HUES64 (cell line): ENCODE measurements at regions not wholly inside any gene's neighbourhood (a gene's known extent, or its start where the extent isn't known, plus 50 kb on each side); places are given as distances from the start of the nearest gene placed in this dataset.

Experiments used
- H3K27ac ChIP-seq: 2 replicates; pipeline ENCODE4 v1.7.0; 2013; ENCODE audit warnings: low read depth, low read length, inconsistent platforms
- H3K27me3 ChIP-seq: 2 replicates; pipeline ENCODE4 v1.6.1; 2013; ENCODE audit warnings: mild to moderate bottlenecking, low read length; ENCODE audit not compliant: insufficient read depth
- H3K36me3 ChIP-seq: 2 replicates; pipeline ENCODE4 v1.6.1; 2013; ENCODE audit warnings: mild to moderate bottlenecking, low read length; ENCODE audit not compliant: insufficient read depth
- H3K4me1 ChIP-seq: 2 replicates; pipeline ENCODE4 v1.6.1; 2013; ENCODE audit warnings: mild to moderate bottlenecking, low read length, moderate library complexity; ENCODE audit not compliant: insufficient read depth
- H3K4me3 ChIP-seq: 2 replicates; pipeline ENCODE4 v1.5.1; 2013; ENCODE audit warnings: mild to moderate bottlenecking, low read length, moderate library complexity
- H3K9ac ChIP-seq: 2 replicates; pipeline ENCODE4 v1.6.1; 2013; ENCODE audit warnings: mild to moderate bottlenecking, low read depth, low read length
- H3K9me3 ChIP-seq: 2 replicates; pipeline ENCODE4 v1.6.1; 2013; ENCODE audit warnings: low read depth, low read length; ENCODE audit not compliant: insufficient read depth
- WGBS: fragments of 150-250, 120-280 bp; methylation state at CpG from one replicate; pipeline ENCODE4 v1.1.7; 2013; ENCODE audit warnings: missing lambda C conversion rate; 5-methylcytosine and 5-hydroxymethylcytosine counted together

DNA sequence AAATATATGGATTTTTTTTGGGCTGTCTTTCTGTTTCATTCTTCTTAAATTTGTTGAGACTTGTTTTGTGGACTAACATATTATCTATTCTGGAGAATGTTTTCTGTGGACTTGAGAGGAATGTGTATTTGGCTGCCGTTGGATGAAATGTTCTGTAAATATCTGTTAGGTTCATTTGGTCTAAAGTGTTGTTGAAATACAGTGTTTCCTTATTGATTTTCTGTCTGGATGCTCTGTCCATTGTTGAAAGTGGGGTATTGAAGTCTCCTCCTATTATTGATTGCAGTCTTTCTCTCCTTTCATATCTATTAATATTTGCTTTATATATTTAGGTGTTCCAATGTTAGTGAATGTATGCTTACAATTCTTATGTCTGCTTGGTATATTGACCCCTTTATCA, 431.8 kb downstream of the RAPGEF2 start:
- H3K4me1 ChIP-seq: peaks cover 4% of the 10 kb centered on the region
- no peaks in the 10 kb centered on the region for H3K27me3 ChIP-seq
- H3K4me3 ChIP-seq: no peak overlapping the region
- peaks cover 31% of the 10 kb centered on the region for H3K9me3 ChIP-seq
- no peaks in the 10 kb centered on the region for H3K36me3 ChIP-seq
- no peak overlapping the region for H3K9ac ChIP-seq
- WGBS: 100% methylated on average over 1 of the region's 1 CpG
- no peak overlapping the region for H3K27ac ChIP-seq

- 92% methylated on average over 4 of the region's 8 CpGs for WGBS
- peaks cover 31% of the 10 kb centered on the region for H3K9me3 ChIP-seq
- H3K36me3 ChIP-seq: no peaks in the 10 kb centered on the region
- no peak overlapping the region for H3K27ac ChIP-seq
- peaks cover 32% of the 10 kb centered on the region for H3K4me1 ChIP-seq
- H3K4me3 ChIP-seq: no peak overlapping the region
- H3K9ac ChIP-seq: no peak overlapping the region
- no peaks in the 10 kb centered on the region for H3K27me3 ChIP-seq
Measured at GRCh38 chr4:159538556-159538955, 435.7 kb downstream of the RAPGEF2 start.

GRCh38 chr4:159540038-159540437, 437.2 kb downstream of the RAPGEF2 start:
- Histone ChIP-seq H3K27me3 (no peaks in the 10 kb centered on the region), H3K4me1 (peaks cover 32% of the 10 kb centered on the region), H3K9ac (no peak overlapping the region), H3K36me3 (no peaks in the 10 kb centered on the region), H3K27ac (peak overlapping the region; percentile 50; the same call in 1 of the 2 replicates), H3K4me3 (no peak overlapping the region), H3K9me3 (peaks cover 26% of the 10 kb centered on the region)

DNA sequence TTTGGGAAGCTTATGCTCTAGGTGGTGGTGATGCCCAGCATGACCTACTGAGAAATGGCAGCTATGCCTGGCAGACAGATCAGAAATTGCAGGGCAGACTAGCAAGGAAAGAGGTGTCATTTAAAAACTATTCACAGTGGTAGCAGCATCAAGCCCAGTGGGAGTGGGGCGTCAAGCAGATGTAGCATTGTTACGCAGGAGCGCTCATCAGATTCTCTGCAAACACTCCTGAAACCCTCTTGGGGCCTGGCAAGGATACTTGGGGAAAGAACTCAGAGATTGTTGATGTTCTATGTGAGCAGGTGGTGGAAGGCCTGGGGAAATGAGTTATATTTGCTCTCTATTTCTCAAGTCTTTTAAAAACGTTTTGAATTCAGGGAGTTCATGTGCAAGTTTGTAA, 437.6 kb downstream of the RAPGEF2 start:
- WGBS: 43% methylated on average over 4 of the region's 4 CpGs
- no peaks in the 10 kb centered on the region for H3K27me3 ChIP-seq

DNA sequence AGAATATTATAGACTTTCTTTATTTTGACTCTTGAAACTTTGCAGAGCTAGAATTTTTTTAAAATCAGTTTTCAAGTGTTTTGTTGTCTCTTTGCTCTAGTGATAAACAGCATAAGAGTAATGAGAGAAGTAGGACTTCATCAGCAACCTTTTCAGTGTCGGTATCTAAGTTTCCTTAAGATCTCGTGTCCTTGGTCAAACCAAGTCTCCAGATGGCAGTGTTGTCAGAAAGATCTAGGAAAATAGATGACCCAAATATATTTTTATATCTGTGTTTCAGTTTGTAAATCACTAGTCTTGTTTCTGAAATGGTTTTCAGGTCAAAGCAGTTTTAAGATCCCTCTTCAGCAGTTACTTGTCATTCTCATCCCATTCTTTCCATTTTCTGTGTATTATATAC, 438.3 kb downstream of the RAPGEF2 start:
- peaks cover 32% of the 10 kb centered on the region for H3K4me1 ChIP-seq
- H3K9ac ChIP-seq: no peak overlapping the region
- WGBS: 86% methylated on average over 2 of the region's 2 CpGs
- no peaks in the 10 kb centered on the region for H3K36me3 ChIP-seq
- H3K4me3 ChIP-seq: no peak overlapping the region
- H3K27me3 ChIP-seq: no peaks in the 10 kb centered on the region
- H3K27ac ChIP-seq: no peak overlapping the region
- peaks cover 15% of the 10 kb centered on the region for H3K9me3 ChIP-seq

More for the DNA sequence above, 437.6 kb downstream of the RAPGEF2 start:
- Histone ChIP-seq H3K4me3 (no peak overlapping the region), H3K36me3 (no peaks in the 10 kb centered on the region), H3K27ac (peak overlapping the region; percentile 50; the same call in 1 of the 2 replicates), H3K4me1 (peaks cover 32% of the 10 kb centered on the region), H3K9me3 (peaks cover 21% of the 10 kb centered on the region), H3K9ac (no peak overlapping the region)

DNA sequence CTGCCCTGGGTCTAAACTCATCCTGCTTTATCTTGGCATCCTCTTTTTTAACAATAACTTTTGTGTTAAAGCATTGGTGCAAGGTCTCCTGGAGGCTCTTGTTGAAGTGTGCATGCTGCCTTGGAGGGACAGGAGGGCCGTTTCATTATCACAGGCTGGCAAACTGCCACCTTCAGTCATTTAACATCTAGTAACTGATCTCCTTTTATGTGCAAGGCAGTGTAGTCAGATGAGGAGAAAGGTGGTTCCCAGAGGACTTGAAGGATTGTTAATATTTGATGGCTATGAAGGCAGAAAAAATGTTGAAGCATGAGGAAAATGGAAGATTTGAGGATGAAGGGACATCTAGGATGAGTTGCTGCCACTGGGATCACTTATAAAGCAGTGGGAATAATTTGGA, 439.4 kb downstream of the RAPGEF2 start:
- WGBS: 88% methylated on average over 1 of the region's 1 CpG
- Histone ChIP-seq H3K9me3 (peaks cover 3% of the 10 kb centered on the region), H3K9ac (no peak overlapping the region)

DNA sequence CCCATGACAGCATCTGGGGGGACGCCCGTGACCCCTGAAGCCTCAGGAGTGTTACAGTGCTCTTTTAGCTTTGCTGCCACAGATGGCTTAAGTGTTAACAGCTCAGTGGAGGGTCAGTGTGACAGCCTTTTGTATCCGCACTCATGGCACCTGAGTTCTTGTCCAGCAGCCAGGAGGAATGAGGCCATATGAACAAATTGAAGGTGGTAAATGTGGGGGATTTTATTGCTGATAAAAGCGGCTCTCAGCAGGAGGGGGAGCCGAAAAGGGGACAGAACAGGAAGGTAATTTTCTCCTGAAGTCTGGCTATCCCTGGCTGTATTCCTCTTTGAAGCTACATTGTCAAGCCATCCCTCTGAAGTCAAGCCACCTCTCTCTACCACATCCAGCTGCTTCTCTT, 441.0 kb downstream of the RAPGEF2 start:
- no peak overlapping the region for H3K4me3 ChIP-seq
- no peak overlapping the region for H3K27ac ChIP-seq
- H3K36me3 ChIP-seq: no peaks in the 10 kb centered on the region
- WGBS: 93% methylated on average over 5 of the region's 5 CpGs
- no peaks in the 10 kb centered on the region for H3K27me3 ChIP-seq
- H3K9ac ChIP-seq: no peak overlapping the region
- H3K9me3 ChIP-seq: no peaks in the 10 kb centered on the region
- peaks cover 32% of the 10 kb centered on the region for H3K4me1 ChIP-seq

More for the DNA sequence above, 439.4 kb downstream of the RAPGEF2 start:
- H3K36me3 ChIP-seq: no peaks in the 10 kb centered on the region
- H3K4me3 ChIP-seq: no peak overlapping the region
- H3K4me1 ChIP-seq: peaks cover 32% of the 10 kb centered on the region
- H3K27me3 ChIP-seq: no peaks in the 10 kb centered on the region
- no peak overlapping the region for H3K27ac ChIP-seq

DNA sequence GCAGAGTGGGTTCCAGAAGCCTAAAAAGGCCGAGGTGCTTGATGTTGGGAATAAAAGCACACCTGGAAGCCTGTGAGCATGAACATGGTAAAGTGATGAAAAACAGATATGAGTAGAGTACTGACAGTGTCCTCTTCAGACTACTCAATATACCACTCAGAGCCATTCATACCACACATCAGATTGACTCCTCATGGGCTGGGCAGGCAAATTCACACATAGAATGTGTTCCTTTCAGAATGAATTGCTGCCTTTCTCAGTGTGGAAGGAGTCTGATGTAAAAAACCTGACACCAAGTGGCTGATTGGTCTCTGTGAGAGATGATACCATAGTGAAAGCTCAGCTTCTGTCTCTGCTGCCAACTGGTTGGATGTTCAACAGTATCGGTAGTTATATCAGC, 442.7 kb downstream of the RAPGEF2 start:
- 91% methylated on average over 2 of the region's 2 CpGs for WGBS

DNA sequence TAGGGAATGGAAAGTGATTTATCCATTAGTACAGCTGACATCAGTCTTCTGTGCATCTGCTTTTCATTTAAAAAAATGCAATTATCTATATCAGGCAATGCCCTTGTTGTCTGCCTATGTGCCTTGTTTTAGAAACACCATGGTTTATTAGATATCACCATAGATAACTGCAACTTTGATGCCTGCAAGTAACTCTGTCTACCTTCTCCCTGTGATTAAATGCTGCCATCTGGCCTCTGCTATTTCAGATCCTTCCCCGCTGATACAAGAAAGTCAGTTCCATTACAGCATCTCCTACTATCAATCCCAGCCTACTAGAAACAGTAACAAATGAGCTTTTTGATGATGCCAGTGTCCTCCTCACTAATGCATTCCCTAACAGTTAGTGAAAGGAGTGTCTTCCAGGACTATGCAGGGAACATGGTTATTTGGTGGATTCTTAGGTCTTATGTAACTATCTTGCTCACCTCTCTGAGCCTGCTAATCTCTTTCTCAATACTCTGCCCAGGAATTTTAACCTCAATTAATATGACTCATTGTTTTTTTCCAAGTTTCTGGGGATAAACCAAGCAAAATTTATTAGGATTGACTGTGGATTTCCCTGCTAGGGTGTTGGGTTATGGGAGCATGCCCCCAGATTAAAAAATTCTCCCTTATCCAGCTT, 444.9 kb downstream of the RAPGEF2 start:
- Histone ChIP-seq H3K36me3 (no peaks in the 10 kb centered on the region), H3K9ac (no peak overlapping the region), H3K27ac (no peak overlapping the region), H3K9me3 (no peaks in the 10 kb centered on the region), H3K4me3 (no peak overlapping the region), H3K4me1 (no peaks in the 10 kb centered on the region; the same call in 1 of the 2 replicates), H3K27me3 (no peaks in the 10 kb centered on the region)
- WGBS: 93% methylated on average over 1 of the region's 1 CpG

More for the DNA sequence above, 442.7 kb downstream of the RAPGEF2 start:
- H3K36me3 ChIP-seq: no peaks in the 10 kb centered on the region
- H3K9ac ChIP-seq: no peak overlapping the region
- H3K4me1 ChIP-seq: peaks cover 19% of the 10 kb centered on the region
- no peaks in the 10 kb centered on the region for H3K27me3 ChIP-seq
- H3K4me3 ChIP-seq: no peak overlapping the region
- no peaks in the 10 kb centered on the region for H3K9me3 ChIP-seq
- no peak overlapping the region for H3K27ac ChIP-seq

- no peak overlapping the region for H3K4me3 ChIP-seq
- no peaks in the 10 kb centered on the region for H3K9me3 ChIP-seq
- no peaks in the 10 kb centered on the region for H3K27me3 ChIP-seq
- H3K4me1 ChIP-seq: no peaks in the 10 kb centered on the region; the same call in 1 of the 2 replicates
- H3K9ac ChIP-seq: no peak overlapping the region
- no peaks in the 10 kb centered on the region for H3K36me3 ChIP-seq
- no peak overlapping the region for H3K27ac ChIP-seq
- WGBS: 91% methylated on average over 2 of the region's 2 CpGs
Measured at GRCh38 chr4:159549098-159549518, 446.2 kb downstream of the RAPGEF2 start.

- Histone ChIP-seq H3K9me3 (no peaks in the 10 kb centered on the region), H3K36me3 (no peaks in the 10 kb centered on the region), H3K4me3 (no peak overlapping the region), H3K9ac (no peak overlapping the region), H3K27ac (no peak overlapping the region), H3K27me3 (no peaks in the 10 kb centered on the region), H3K4me1 (no peaks in the 10 kb centered on the region; the same call in 1 of the 2 replicates)
- WGBS: 70% methylated on average over 1 of the region's 1 CpG
Measured at GRCh38 chr4:159551281-159551680, 448.4 kb downstream of the RAPGEF2 start.
